Activated T-helper 2 cell treated with anti-CD3 and anti-CD28 coated beads, Interferon-gamma antibody, Interleukin-2, Interleukin-4, amounts not matched to agents 10 μg/mL and 5 μg/mL and 100 μg/mL, durations not matched to agents 14 hours and 24 hours and 36 hours (primary cell): ENCODE measurements at regions not wholly inside any gene's neighbourhood (a gene's known extent, or its start where the extent isn't known, plus 50 kb on each side); places are given as distances from the start of the nearest gene placed in this dataset.

ENCODE experiments used
- DNase-seq: peaks from one replicate; pipeline ENCODE4 v3.0.0; 2021; ENCODE audit warnings: low spot score
- H3K27ac Mint-ChIP-seq: one replicate; pipeline ENCODE4 v1.8.0; 2021; ENCODE audit warnings: mixed read lengths
- H3K27me3 Mint-ChIP-seq: one replicate; pipeline ENCODE4 v1.8.0; 2021; ENCODE audit warnings: low read depth, mixed read lengths
- H3K36me3 Mint-ChIP-seq: one replicate; pipeline ENCODE4 v1.8.0; 2021; ENCODE audit warnings: low read depth, mixed read lengths
- H3K4me1 Mint-ChIP-seq: one replicate; pipeline ENCODE4 v1.8.0; 2021; ENCODE audit warnings: low read depth, mixed read lengths
- H3K4me3 Mint-ChIP-seq: one replicate; pipeline ENCODE4 v1.8.0; 2021; ENCODE audit warnings: low read depth, mild to moderate bottlenecking, moderate library complexity, mixed read lengths
- H3K9me3 Mint-ChIP-seq: one replicate; pipeline ENCODE4 v1.8.0; 2021; ENCODE audit warnings: mixed read lengths
- intact Hi-C: fragments of 100-400 bp; cut with micrococcal nuclease; formaldehyde crosslinking; loops from one replicate; pipeline ENCODE4 v1.15.1; 2023

DNA sequence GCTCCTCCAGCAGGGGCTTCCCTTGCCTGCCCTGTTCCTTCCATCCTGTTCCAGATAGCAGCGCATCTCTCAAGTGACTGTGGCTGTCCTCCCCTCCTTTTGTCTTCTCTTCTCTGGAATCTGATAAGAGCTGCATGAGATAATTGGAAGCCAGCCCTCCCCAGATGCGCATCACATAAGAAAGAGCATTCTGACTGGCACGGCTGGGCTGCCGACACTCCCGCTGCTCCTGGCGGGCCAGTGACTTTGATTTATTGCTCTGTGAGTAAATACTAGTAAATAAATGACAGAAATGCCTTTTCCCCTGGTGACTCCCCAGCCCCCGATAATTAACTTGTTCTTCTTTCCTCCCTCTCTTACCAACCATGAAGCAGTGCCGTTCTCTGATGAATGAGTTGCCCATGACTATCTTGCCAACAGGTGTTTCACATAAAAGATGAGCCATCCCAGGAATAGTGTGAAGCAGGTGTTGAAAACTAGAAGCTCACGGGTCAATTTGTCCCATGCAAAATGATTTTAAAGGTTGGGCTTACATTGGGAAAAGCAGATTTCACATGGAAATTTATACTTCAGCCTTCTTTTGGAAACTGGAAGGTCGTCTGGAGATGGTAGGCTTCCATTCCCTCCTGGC lies 212.3 kb downstream of the ERCC6L2 start:
- no peak for DNase-seq
- H3K9me3 Mint-ChIP-seq, result no peaks in the 10 kb centered on the region
- H3K4me3 Mint-ChIP-seq, result no peak overlapping the region
- H3K27ac Mint-ChIP-seq, result no peak overlapping the region
- intact Hi-C loops, result no loop called here
- peaks cover 2% of the 10 kb centered on the region for H3K4me1 Mint-ChIP-seq
- peaks cover 17% of the 10 kb centered on the region for H3K27me3 Mint-ChIP-seq
- no peaks in the 10 kb centered on the region for H3K36me3 Mint-ChIP-seq

GRCh38 chr9:96086936-96087571 lies 211.6 kb downstream of the ERCC6L2 start:
- no peaks in the 10 kb centered on the region for H3K36me3 Mint-ChIP-seq
- DNase-seq, result no peak
- H3K9me3 Mint-ChIP-seq, result no peaks in the 10 kb centered on the region
- peaks cover 2% of the 10 kb centered on the region for H3K4me1 Mint-ChIP-seq
- peaks cover 17% of the 10 kb centered on the region for H3K27me3 Mint-ChIP-seq
- intact Hi-C loops, result no loop called here
- H3K27ac Mint-ChIP-seq, result no peak overlapping the region
- no peak overlapping the region for H3K4me3 Mint-ChIP-seq

GRCh38 chr9:96085491-96086143 lies 210.1 kb downstream of the ERCC6L2 start:
- no peak overlapping the region for H3K4me3 Mint-ChIP-seq
- no peaks in the 10 kb centered on the region for H3K9me3 Mint-ChIP-seq
- H3K27ac Mint-ChIP-seq, result no peak overlapping the region
- peaks cover 22% of the 10 kb centered on the region for H3K27me3 Mint-ChIP-seq
- H3K4me1 Mint-ChIP-seq, result no peaks in the 10 kb centered on the region
- intact Hi-C loops, result no loop called here
- no peaks in the 10 kb centered on the region for H3K36me3 Mint-ChIP-seq
- DNase-seq, result no peak

DNA sequence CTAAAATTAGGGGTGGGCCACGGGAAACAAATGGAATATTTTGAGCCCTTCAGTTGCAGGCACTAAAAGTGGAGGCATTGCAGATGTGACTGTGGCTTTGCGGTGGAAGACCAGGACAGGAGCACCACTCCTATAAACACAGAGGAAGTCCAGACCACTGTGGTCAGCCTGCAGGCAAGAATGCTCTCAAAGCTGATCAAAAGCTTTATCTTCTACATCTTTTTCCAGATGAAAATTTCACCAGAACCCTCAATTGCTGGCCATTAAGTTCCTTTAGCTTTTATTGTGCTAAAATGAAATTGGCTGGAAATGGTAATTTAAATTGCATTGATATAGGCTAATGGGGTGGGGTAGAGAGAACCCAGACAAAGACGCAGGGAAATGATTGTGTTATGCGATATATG lies 208.8 kb downstream of the ERCC6L2 start:
- intact Hi-C loops, result no loop called here
- Mint-ChIP-seq H3K9me3 (no peaks in the 10 kb centered on the region), H3K27ac (no peak overlapping the region), H3K36me3 (no peaks in the 10 kb centered on the region), H3K4me1 (no peaks in the 10 kb centered on the region), H3K27me3 (peaks cover 21% of the 10 kb centered on the region), H3K4me3 (no peak overlapping the region)
- no peak for DNase-seq

GRCh38 chr9:96082516-96083232 lies 207.2 kb downstream of the ERCC6L2 start:
- Mint-ChIP-seq H3K36me3 (no peaks in the 10 kb centered on the region), H3K4me1 (no peaks in the 10 kb centered on the region), H3K9me3 (no peaks in the 10 kb centered on the region), H3K27me3 (peaks cover 14% of the 10 kb centered on the region), H3K27ac (no peak overlapping the region), H3K4me3 (no peak overlapping the region)
- intact Hi-C loops, result no loop called here
- no peak for DNase-seq

GRCh38 chr9:96080364-96080763 lies 204.9 kb downstream of the ERCC6L2 start:
- H3K27ac Mint-ChIP-seq, result no peak overlapping the region
- peaks cover 8% of the 10 kb centered on the region for H3K27me3 Mint-ChIP-seq
- no peaks in the 10 kb centered on the region for H3K36me3 Mint-ChIP-seq
- H3K4me1 Mint-ChIP-seq, result no peaks in the 10 kb centered on the region
- intact Hi-C loops, result no loop called here
- H3K9me3 Mint-ChIP-seq, result no peaks in the 10 kb centered on the region
- H3K4me3 Mint-ChIP-seq, result no peak overlapping the region
- DNase-seq, result no peak

- H3K27ac Mint-ChIP-seq, result no peak overlapping the region
- H3K27me3 Mint-ChIP-seq, result peaks cover 8% of the 10 kb centered on the region
- peaks cover 2% of the 10 kb centered on the region for H3K4me1 Mint-ChIP-seq
- H3K36me3 Mint-ChIP-seq, result no peaks in the 10 kb centered on the region
- intact Hi-C loops, result no loop called here
- H3K9me3 Mint-ChIP-seq, result no peaks in the 10 kb centered on the region
- no peak for DNase-seq
- H3K4me3 Mint-ChIP-seq, result no peak overlapping the region
These were observed 204.3 kb downstream of the ERCC6L2 start for GRCh38 chr9:96079779-96080178.

DNA sequence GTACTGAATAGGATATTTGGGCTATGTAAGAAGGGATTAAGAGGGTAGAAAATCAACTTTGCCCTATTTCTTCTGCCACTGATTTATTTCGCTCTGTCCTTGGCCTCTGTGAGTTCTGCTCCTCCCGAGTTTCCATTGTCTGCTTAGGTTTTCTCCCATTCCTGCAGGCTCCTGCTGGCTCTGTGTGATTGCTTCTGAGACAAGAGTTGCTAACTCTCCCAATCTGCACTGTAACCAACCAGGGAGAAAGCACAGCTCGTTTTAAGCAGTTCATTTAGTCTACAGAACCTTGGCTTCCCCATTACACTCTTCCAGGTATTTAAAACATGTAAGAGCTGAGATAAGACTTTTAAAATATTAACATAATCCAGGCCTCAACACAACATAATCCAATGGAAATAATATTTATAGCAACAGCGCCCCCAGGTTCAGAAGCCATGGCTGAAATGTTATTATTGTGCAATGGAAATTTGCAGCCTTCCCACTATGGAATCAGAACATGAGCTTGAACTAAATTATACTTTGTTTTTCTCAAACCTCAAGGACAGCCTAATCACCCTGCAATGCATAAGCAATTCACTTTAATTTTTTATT lies 203.5 kb downstream of the ERCC6L2 start:
- DNase-seq, result no peak
- peaks cover 7% of the 10 kb centered on the region for H3K27me3 Mint-ChIP-seq
- H3K27ac Mint-ChIP-seq, result no peak overlapping the region
- no peak overlapping the region for H3K4me3 Mint-ChIP-seq
- H3K36me3 Mint-ChIP-seq, result no peaks in the 10 kb centered on the region
- intact Hi-C loops, result no loop called here
- H3K9me3 Mint-ChIP-seq, result no peaks in the 10 kb centered on the region
- H3K4me1 Mint-ChIP-seq, result peaks cover 2% of the 10 kb centered on the region

DNA sequence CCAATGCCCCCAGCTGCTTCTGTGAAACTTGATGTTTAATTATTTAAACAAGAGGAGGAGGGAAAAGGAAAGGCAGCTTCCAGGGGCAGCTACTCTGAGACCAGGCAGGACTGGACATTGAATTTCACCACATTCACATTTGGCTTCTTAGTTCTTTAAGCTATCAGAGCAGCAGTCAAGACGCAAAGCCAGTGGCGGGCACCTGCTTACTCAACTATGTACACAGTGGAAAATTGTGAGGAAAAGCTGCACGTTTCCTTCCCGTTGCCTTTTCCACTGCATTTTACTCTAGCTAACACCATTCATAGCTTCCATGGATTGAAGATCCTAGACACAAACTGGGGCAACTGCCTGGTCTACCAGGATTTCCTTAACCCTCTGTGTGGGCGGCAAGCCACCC lies 200.3 kb downstream of the ERCC6L2 start:
- Mint-ChIP-seq H3K36me3 (no peaks in the 10 kb centered on the region), H3K4me3 (no peak overlapping the region), H3K27me3 (peaks cover 2% of the 10 kb centered on the region), H3K4me1 (peaks cover 6% of the 10 kb centered on the region), H3K9me3 (no peaks in the 10 kb centered on the region), H3K27ac (no peak overlapping the region)
- DNase-seq, result no peak
- intact Hi-C loops, result no loop called here

DNA sequence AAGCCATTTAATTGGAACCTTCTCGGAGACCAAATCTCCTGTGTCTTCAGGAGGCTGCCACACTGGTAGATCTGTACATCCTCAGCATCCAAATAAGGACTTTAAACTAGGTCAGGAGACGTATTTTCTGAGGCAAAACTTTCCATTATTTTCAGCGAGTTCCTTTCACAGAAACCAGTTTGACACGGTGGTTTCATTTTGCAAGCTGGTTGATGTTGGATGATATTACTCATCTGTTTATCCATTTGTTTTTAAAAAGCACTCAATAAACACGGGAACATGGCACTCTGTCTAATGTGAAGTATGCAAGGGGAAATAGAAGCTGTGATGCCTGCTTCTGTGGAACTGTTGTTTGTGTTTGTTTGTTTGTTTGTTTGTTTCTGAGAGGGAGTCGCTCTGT lies 199.6 kb downstream of the ERCC6L2 start:
- H3K9me3 Mint-ChIP-seq, result no peaks in the 10 kb centered on the region
- H3K4me1 Mint-ChIP-seq, result peaks cover 6% of the 10 kb centered on the region
- intact Hi-C loops, result no loop called here
- H3K27me3 Mint-ChIP-seq, result peaks cover 3% of the 10 kb centered on the region
- H3K4me3 Mint-ChIP-seq, result no peak overlapping the region
- no peak for DNase-seq
- no peak overlapping the region for H3K27ac Mint-ChIP-seq
- H3K36me3 Mint-ChIP-seq, result no peaks in the 10 kb centered on the region

DNA sequence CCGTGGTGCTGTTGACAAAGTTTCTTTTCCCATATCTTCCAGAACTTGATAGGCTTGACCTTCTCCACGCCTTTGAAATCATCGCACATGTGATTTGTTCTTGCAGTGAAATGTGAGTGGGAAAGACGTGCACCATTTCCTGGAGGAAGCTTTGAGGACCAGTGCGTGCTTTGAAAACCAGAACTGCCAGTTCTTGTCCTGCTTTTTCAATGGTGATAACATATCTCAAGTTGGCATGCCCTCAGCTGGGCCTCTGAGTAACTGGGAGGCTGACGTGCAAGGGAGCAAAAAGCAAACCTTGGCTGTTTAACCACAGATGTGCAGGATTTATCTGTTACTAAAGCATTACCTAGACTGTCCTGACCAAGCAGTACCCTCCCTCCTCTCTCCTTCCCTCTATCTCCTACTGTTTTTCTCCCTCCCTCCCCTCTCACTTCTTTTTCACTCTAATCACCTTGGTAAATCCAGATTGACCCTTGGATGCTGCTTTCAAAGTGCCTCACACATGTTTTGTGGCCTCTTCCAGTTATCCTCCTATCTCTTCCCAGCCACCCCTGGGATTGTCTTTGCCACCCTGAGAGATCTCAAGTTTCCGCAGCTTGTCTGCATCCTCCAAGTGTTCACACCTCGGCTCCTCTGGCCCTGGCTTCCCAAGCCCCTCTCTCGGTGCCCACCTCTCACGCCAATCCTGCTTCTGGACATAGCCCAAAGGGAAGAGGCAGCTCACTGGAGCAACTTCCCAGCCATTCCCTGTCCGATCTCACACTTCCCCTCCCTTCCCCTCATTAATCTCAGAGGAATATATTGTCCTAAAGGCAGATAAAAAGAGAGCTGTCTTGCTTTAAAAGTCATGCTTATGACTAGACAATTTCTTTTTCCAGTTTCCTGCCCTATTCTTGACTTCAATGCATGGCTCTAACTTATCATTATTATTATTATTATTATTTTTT lies 198.3 kb downstream of the ERCC6L2 start:
- no peaks in the 10 kb centered on the region for H3K36me3 Mint-ChIP-seq
- no peak overlapping the region for H3K4me3 Mint-ChIP-seq
- H3K27ac Mint-ChIP-seq, result no peak overlapping the region
- no peaks in the 10 kb centered on the region for H3K9me3 Mint-ChIP-seq
- intact Hi-C loops, result no loop called here
- H3K27me3 Mint-ChIP-seq, result peaks cover 6% of the 10 kb centered on the region
- peaks cover 6% of the 10 kb centered on the region for H3K4me1 Mint-ChIP-seq
- no peak for DNase-seq

- no peak for DNase-seq
- intact Hi-C loops, result no loop called here
- Mint-ChIP-seq H3K9me3 (no peaks in the 10 kb centered on the region), H3K36me3 (no peaks in the 10 kb centered on the region), H3K27ac (no peak overlapping the region), H3K4me1 (peaks cover 6% of the 10 kb centered on the region), H3K4me3 (no peak overlapping the region), H3K27me3 (peaks cover 6% of the 10 kb centered on the region)
These were observed 197.4 kb downstream of the ERCC6L2 start for GRCh38 chr9:96072930-96073329.
